ENCODE measurements at regions not wholly inside any gene's neighbourhood (a gene's known extent, or its start where the extent isn't known, plus 50 kb on each side); places are given as distances from the start of the nearest gene placed in this dataset.

GRCh38 chr13:58547419-58547818 lies 915.9 kb downstream of the PCDH17 start:
- Histone ChIP-seq H3K36me3 (ENCODE audit: control insufficient read depth, low read length) (no peaks in the 10 kb centered on the region), H3K4me1 (ENCODE audit: control insufficient read depth, low read length) (no peaks in the 10 kb centered on the region), H3F3A (ENCODE audit: control insufficient read depth, insufficient read depth) (no peaks in the 10 kb centered on the region), H3K4me3 (ENCODE audit: low read length) (no peak overlapping the region), H3K9me3 (ENCODE audit: control insufficient read depth, insufficient read depth, low read length) (no peaks in the 10 kb centered on the region), H4K20me1 (ENCODE audit: control insufficient read depth, insufficient read depth, low read depth, low read length) (no peaks in the 10 kb centered on the region), H3K4me2 (ENCODE audit: low read length) (no peak overlapping the region), H3K9me2 (replicated peaks; ENCODE audit: control insufficient read depth, low read length) (no peaks in the 10 kb centered on the region), H3K79me2 (ENCODE audit: control insufficient read depth, low read length) (no peaks in the 10 kb centered on the region), H3K27me3 (ENCODE audit: control insufficient read depth, low read length) (no peaks in the 10 kb centered on the region), H3K27ac (ENCODE audit: low read depth, low read length) (no peak overlapping the region)
- TF ChIP-seq EZH2phosphoT487 (IDR thresholded peaks at IDR 0.05; ENCODE audit: borderline replicate concordance, low read length) (no peak), CTCF (IDR thresholded peaks at IDR 0.05; ENCODE audit: low read depth, low read length, poor library complexity, severe bottlenecking) (no peak)

GRCh38 chr13:58566176-58566575 lies 934.6 kb downstream of the PCDH17 start:
- H4K20me1 ChIP-seq (ENCODE audit: control insufficient read depth, insufficient read depth, low read depth, low read length), result no peaks in the 10 kb centered on the region
- no peaks in the 10 kb centered on the region for H3K9me3 ChIP-seq (ENCODE audit: control insufficient read depth, insufficient read depth, low read length)
- H3K4me1 ChIP-seq (ENCODE audit: control insufficient read depth, low read length), result no peaks in the 10 kb centered on the region
- H3K79me2 ChIP-seq (ENCODE audit: control insufficient read depth, low read length), result no peaks in the 10 kb centered on the region
- H3K4me3 ChIP-seq (ENCODE audit: low read length), result no peak overlapping the region
- H3K27me3 ChIP-seq (ENCODE audit: control insufficient read depth, low read length), result no peaks in the 10 kb centered on the region
- TF ChIP-seq EZH2phosphoT487 (IDR thresholded peaks at IDR 0.05; ENCODE audit: borderline replicate concordance, low read length) (no peak), CTCF (IDR thresholded peaks at IDR 0.05; ENCODE audit: low read depth, low read length, poor library complexity, severe bottlenecking) (no peak)
- H3K36me3 ChIP-seq (ENCODE audit: control insufficient read depth, low read length), result no peaks in the 10 kb centered on the region
- no peak overlapping the region for H3K27ac ChIP-seq (ENCODE audit: low read depth, low read length)
- no peaks in the 10 kb centered on the region for H3K9me2 ChIP-seq (replicated peaks; ENCODE audit: control insufficient read depth, low read length)
- no peak overlapping the region for H3K4me2 ChIP-seq (ENCODE audit: low read length)
- no peaks in the 10 kb centered on the region for H3F3A ChIP-seq (ENCODE audit: control insufficient read depth, insufficient read depth)

- Histone ChIP-seq H3K79me2 (ENCODE audit: control insufficient read depth, low read length) (no peaks in the 10 kb centered on the region), H3K4me2 (ENCODE audit: low read length) (no peak overlapping the region), H3K36me3 (ENCODE audit: control insufficient read depth, low read length) (no peaks in the 10 kb centered on the region), H3K27ac (ENCODE audit: low read depth, low read length) (no peak overlapping the region), H3K4me1 (ENCODE audit: control insufficient read depth, low read length) (no peaks in the 10 kb centered on the region), H3K9me3 (ENCODE audit: control insufficient read depth, insufficient read depth, low read length) (no peaks in the 10 kb centered on the region; the same call in 1 of the 2 replicates), H3K27me3 (ENCODE audit: control insufficient read depth, low read length) (no peaks in the 10 kb centered on the region), H3F3A (ENCODE audit: control insufficient read depth, insufficient read depth) (no peaks in the 10 kb centered on the region), H3K4me3 (ENCODE audit: low read length) (no peak overlapping the region), H4K20me1 (ENCODE audit: control insufficient read depth, insufficient read depth, low read depth, low read length) (no peaks in the 10 kb centered on the region), H3K9me2 (replicated peaks; ENCODE audit: control insufficient read depth, low read length) (no peaks in the 10 kb centered on the region)
- TF ChIP-seq CTCF (IDR thresholded peaks at IDR 0.05; ENCODE audit: low read depth, low read length, poor library complexity, severe bottlenecking), result no peak
- no peak for TF ChIP-seq EZH2phosphoT487 (IDR thresholded peaks at IDR 0.05; ENCODE audit: borderline replicate concordance, low read length)
These were observed 942.2 kb downstream of the PCDH17 start for GRCh38 chr13:58573743-58574142.

GRCh38 chr13:58574791-58575190 lies 943.2 kb downstream of the PCDH17 start:
- no peaks in the 10 kb centered on the region for H3K9me2 ChIP-seq (replicated peaks; ENCODE audit: control insufficient read depth, low read length)
- no peak overlapping the region for H3K4me3 ChIP-seq (ENCODE audit: low read length)
- H4K20me1 ChIP-seq (ENCODE audit: control insufficient read depth, insufficient read depth, low read depth, low read length), result no peaks in the 10 kb centered on the region
- no peaks in the 10 kb centered on the region for H3K27me3 ChIP-seq (ENCODE audit: control insufficient read depth, low read length)
- no peaks in the 10 kb centered on the region for H3K36me3 ChIP-seq (ENCODE audit: control insufficient read depth, low read length)
- H3K9me3 ChIP-seq (ENCODE audit: control insufficient read depth, insufficient read depth, low read length), result no peaks in the 10 kb centered on the region; the same call in 1 of the 2 replicates
- TF ChIP-seq EZH2phosphoT487 (IDR thresholded peaks at IDR 0.05; ENCODE audit: borderline replicate concordance, low read length), result no peak
- no peak for TF ChIP-seq CTCF (IDR thresholded peaks at IDR 0.05; ENCODE audit: low read depth, low read length, poor library complexity, severe bottlenecking)
- no peak overlapping the region for H3K4me2 ChIP-seq (ENCODE audit: low read length)
- H3F3A ChIP-seq (ENCODE audit: control insufficient read depth, insufficient read depth), result no peaks in the 10 kb centered on the region
- H3K4me1 ChIP-seq (ENCODE audit: control insufficient read depth, low read length), result no peaks in the 10 kb centered on the region
- no peak overlapping the region for H3K27ac ChIP-seq (ENCODE audit: low read depth, low read length)
- H3K79me2 ChIP-seq (ENCODE audit: control insufficient read depth, low read length), result no peaks in the 10 kb centered on the region

Data from DOHH2 (cell line).